SKM-1 treated with dmso at 0.1 percent for 144 hours (cell line): ENCODE measurements at regions not wholly inside any gene's neighbourhood (a gene's known extent, or its start where the extent isn't known, plus 50 kb on each side); places are given as distances from the start of the nearest gene placed in this dataset.

ENCODE experiments used
- DNase-seq: peaks from one replicate; lab custom pipeline; 2025; ENCODE audit not compliant: unreplicated experiment; lab: John Stamatoyannopoulos, UW

- DNase-seq: no peak
Observed at GRCh38 chr13:79267560-79267959, 138.5 kb downstream of the RBM26 start.

GRCh38 chr13:79258489-79258888 is 147.6 kb downstream of the RBM26 start:
- peak; percentile 73 for DNase-seq

- DNase-seq: no peak
Observed at GRCh38 chr13:79246578-79246949, 159.5 kb downstream of the RBM26 start.

GRCh38 chr13:79245937-79246577 is 160.0 kb downstream of the RBM26 start:
- no peak for DNase-seq

GRCh38 chr13:79241697-79242096 is 164.4 kb downstream of the RBM26 start:
- no peak for DNase-seq

GRCh38 chr13:79237981-79238380 is 168.1 kb downstream of the RBM26 start:
- DNase-seq: no peak

GRCh38 chr13:79231887-79232286 is 174.2 kb downstream of the RBM26 start:
- no peak for DNase-seq

- no peak for DNase-seq
Observed at GRCh38 chr13:79229761-79230160, 176.3 kb downstream of the RBM26 start.

- no peak for DNase-seq
Observed at GRCh38 chr13:79228972-79229371, 177.1 kb downstream of the RBM26 start.

GRCh38 chr13:79227418-79227817 is 178.6 kb downstream of the RBM26 start:
- DNase-seq: no peak

GRCh38 chr13:79226938-79227337 is 179.1 kb downstream of the RBM26 start:
- DNase-seq: no peak

GRCh38 chr13:79226250-79226649 is 179.8 kb downstream of the RBM26 start:
- no peak for DNase-seq

GRCh38 chr13:79225487-79226232 is 180.4 kb downstream of the RBM26 start:
- no peak for DNase-seq

GRCh38 chr13:79222427-79223205 is 183.4 kb downstream of the RBM26 start:
- no peak for DNase-seq

- no peak for DNase-seq
Observed at GRCh38 chr13:79212064-79212619, 193.9 kb downstream of the RBM26 start.

GRCh38 chr13:79211377-79211776 is 194.7 kb downstream of the RBM26 start:
- no peak for DNase-seq

- DNase-seq: no peak
Observed at GRCh38 chr13:79197933-79198332, 208.1 kb downstream of the RBM26 start.

GRCh38 chr13:79196843-79197242 is 209.2 kb downstream of the RBM26 start:
- DNase-seq: no peak

- no peak for DNase-seq
Observed at GRCh38 chr13:79196366-79196765, 209.7 kb downstream of the RBM26 start.

- DNase-seq: no peak
Observed at GRCh38 chr13:79194727-79195126, 211.3 kb downstream of the RBM26 start.

GRCh38 chr13:79194272-79194671 is 211.8 kb downstream of the RBM26 start:
- DNase-seq: peak; percentile 58

GRCh38 chr13:79191501-79191900 is 214.6 kb downstream of the RBM26 start:
- DNase-seq: no peak
